ENCODE measurements at regions not wholly inside any gene's neighbourhood (a gene's known extent, or its start where the extent isn't known, plus 50 kb on each side); places are given as distances from the start of the nearest gene placed in this dataset.

DNA sequence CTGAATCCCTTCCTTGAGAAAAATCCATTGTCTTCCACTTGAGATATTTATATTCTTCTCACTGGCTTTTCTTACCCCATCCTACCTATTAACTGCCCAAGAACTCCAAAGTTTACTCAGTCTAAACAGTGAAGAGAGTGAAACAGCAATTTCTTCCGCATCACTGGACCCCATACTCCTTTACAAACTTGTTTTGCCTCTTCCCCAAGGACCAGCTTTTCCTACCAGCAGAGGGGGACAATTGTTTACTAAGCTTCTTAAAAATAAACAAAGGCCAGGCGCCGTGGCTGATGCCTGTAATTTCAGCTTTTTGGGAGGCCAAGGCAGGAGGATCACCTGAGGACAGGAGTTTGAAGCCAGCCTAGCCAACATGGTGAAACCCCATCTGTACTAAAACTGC lies 52.0 kb downstream of the LRATD1 start:
- DNase-seq (ENCODE audit: low read depth in 2 of 2) = no peak

DNA sequence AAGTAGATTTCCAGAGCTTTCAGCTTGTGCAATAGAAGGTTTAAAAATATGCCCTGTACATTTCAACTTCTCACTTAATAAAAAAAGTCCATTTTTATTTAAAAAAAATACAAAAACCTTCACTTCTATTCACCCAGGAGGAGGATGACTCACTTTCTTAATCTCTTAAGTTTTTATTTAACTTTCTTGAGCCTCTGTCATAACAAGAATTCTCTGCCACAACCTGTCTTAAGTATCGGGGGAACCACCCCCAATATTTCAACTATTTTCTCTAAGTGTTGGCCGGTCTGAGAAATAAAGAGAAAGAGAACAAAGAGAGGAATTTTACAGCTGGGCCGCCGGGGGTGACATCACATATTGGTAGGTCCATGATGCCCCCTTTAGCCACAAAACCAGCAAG lies 58.4 kb downstream of the LRATD1 start:
- DNase-seq (ENCODE audit: low read depth in 2 of 2) = no peak

DNA sequence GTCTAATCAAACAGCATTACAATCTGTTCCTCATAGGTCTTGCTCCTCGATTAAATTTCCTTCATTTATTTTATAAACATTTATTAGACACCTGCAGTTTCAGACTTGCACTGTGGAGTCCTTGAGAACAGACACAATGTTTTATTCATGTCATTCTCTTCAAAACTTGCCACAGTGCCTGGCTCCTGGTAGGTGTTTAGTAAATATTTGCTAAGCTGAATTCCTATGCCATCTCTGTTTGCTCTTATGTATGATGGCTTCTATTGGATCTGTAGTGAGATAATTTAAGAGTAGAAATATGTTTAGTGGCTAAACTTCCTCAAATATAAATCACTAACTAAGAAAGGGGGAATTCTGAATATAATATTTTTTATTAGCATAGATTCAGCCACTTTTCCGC lies 61.4 kb downstream of the LRATD1 start:
- no peak for DNase-seq (ENCODE audit: low read depth in 2 of 2)

DNA sequence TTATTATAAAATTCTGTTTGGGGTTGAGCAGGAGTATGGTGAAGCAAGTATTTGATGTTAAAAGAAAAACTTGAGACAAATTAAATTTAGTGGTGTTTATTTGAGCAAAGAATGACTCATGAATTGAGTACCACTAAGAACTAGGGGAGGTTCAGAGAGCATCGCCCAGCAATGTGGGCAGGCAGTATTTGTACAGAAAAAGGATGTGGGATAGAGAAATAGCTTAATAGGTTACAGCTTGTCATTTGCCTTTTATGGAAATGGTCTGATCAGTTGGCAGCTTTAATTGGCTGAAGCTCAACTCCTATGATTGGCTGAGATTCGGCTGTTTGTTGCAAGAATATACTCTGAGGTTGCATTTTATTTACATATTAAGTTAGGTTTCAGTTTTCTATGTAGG lies 68.2 kb downstream of the LRATD1 start:
- DNase-seq (ENCODE audit: low read depth in 2 of 2) = no peak

DNA sequence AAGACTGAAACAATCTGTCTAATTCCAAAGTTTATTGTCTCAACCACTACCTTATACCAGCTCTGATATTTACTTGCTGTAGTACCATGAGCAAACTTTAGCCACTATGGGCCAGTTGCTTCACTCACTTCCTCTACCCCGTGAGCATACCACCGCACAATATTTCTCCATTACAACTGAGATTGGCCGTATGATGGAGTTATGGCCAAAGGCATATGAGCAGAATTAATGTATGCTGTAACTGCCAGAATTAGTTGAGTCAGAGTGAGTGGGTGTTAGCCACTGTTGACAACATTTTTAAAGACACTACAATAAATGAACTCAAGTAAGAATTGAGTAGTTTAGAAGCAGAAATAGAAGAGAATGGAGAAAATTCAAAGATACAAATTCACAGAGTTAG lies 69.7 kb downstream of the LRATD1 start:
- DNase-seq (ENCODE audit: low read depth in 2 of 2) = no peak

DNA sequence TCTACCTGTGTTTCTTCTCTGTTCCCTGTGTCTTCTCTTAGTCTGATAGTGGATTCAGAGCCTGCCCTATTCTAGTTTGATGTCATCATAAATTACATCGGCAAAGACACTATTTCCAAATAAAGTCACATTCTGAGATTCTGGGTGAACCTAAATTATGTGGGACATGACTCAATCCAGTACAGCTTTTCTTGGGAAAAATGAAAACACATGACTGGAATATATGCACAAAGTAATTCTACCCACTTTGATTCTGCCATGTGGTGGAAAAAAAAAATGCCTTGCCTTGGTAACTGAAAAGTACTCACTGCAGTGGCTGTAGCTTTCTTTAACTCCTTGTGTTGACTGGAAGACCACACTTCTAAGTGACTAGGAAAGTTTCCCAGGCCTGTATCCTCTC lies 73.7 kb downstream of the LRATD1 start:
- DNase-seq (ENCODE audit: low read depth in 2 of 2) = no peak

DNA sequence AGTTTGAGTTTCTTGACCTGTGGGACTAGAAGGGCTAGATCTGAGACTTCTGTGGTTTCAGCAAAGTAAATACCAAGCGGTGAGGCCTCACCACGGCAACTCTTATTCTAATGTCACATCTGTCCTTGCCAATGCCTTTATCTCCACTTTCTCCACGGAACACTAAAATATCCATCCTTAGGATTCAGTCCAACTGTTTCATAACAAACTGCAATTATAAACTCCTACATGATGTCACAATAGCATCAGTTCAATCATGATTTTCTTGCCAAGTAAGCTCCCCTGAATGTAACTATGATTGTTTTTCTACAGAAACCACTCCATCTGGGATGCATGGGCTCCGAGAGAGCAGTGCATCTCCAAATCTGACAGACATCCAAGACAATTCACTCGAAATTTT lies 79.6 kb downstream of the LRATD1 start:
- DNase-seq (ENCODE audit: low read depth in 2 of 2) = no peak

DNA sequence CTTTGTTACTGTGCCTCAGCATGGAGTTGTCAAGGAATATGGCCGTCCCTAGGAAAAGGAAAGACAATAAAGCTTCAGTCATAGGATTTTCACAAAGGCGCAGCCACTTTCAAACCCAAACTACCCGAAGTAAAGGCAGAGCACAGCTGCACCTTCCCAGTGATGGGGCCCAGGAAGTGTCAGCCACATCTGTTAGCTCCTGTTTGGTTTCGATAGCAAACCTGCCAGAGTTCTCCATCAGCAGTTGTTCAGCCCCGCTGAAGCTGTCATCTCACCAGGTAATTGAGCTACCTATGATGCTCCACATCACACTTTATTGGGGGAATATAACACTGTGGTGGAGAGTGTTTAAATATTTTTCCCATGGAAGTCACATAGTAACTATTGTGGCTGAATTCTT lies 80.7 kb downstream of the LRATD1 start:
- no peak for DNase-seq (ENCODE audit: low read depth in 2 of 2)

DNA sequence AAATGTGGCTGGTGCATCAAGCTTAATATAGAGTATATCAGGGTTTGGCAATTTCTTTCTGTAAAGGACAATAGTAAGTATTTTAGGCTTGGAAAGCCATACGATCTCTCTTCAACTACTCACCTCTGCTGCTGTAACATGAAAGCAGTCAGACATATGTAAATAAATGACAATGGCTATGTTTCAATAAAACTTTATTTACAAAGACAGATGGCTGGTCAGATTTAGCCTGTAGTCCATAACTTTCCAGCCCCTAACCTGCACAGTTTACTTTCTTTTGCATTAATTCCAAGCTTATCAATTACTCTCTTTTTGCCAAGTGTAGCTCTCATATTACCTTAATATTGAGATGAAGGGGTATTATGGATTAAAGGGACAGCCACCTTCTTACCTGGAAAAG lies 83.1 kb downstream of the LRATD1 start:
- DNase-seq (ENCODE audit: low read depth in 2 of 2) = no peak

DNA sequence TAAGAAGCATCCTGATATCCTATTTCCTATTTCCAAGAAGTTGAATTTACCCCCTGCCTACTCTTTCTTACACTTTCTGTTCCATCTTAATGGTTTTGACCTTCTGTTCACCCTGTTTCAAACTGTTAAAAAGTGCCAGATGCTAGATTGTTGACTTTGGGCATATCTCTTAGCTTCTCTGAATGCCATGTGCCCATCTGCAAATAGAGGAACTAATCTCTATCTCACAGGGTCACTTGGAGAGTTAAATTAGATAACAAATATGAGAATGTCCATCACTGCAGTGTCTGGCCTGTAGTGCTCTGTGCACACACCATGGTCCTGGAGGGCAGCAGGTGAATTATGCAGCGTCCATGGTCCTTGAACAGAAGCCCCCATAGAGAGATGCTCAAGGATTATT lies 83.8 kb downstream of the LRATD1 start:
- no peak for DNase-seq (ENCODE audit: low read depth in 2 of 2)

DNA sequence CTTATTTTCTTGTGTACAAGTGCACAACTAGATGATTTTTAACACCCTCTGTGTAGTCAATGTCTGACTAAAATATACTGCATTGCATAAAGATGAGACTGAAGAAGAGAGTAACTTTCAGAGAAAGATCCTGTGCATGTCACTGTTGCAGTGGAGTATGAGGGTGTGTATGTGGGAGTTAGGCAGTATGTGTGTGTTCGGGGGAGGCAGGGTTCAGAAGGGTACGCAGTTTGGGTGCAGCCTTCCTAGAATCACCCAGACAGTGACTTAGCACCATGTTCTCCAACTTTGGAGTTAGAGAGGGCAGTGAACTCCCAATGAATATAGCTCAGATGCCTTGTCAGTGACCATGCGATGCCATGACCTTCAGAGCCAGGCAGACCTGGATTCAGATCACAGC lies 84.6 kb downstream of the LRATD1 start:
- no peak for DNase-seq (ENCODE audit: low read depth in 2 of 2)

DNA sequence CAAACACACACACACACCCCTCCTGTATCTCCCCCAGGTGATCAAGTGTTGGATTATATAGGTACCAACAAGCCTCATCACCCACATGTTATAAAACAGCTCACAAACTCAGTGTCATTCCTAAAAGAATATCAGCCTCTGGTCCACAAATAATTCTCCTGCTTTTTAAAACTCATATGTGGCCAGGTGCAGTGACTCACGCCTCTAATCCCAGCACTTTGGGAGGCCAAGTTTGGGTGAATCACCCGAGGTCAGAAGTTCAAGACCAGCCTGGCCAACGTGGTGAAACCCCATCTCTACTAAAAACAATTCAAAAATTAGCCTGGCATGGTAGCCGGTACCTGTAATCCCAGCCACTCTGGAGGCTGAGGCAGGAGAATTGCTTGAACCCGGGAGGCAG lies 87.8 kb downstream of the LRATD1 start:
- DNase-seq (ENCODE audit: low read depth in 2 of 2) = no peak

DNA sequence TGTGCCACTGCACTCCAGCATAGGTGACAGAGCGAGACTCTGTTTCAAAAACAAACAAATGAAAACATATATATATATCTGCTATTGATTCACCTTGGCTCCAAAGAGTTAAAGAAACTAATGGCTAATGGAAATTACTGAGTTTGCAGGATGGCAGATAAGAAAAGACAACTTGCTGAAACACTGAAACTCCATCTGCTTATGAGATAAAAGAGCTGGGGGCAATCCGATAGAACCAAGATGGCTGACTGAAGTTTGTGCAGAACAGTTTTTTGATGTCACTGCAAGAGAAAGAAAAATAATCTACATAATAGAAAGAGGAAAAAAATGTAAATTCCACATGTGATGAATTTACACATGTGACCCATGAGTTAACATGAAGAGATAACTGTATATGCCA lies 88.2 kb downstream of the LRATD1 start:
- no peak for DNase-seq (ENCODE audit: low read depth in 2 of 2)

DNA sequence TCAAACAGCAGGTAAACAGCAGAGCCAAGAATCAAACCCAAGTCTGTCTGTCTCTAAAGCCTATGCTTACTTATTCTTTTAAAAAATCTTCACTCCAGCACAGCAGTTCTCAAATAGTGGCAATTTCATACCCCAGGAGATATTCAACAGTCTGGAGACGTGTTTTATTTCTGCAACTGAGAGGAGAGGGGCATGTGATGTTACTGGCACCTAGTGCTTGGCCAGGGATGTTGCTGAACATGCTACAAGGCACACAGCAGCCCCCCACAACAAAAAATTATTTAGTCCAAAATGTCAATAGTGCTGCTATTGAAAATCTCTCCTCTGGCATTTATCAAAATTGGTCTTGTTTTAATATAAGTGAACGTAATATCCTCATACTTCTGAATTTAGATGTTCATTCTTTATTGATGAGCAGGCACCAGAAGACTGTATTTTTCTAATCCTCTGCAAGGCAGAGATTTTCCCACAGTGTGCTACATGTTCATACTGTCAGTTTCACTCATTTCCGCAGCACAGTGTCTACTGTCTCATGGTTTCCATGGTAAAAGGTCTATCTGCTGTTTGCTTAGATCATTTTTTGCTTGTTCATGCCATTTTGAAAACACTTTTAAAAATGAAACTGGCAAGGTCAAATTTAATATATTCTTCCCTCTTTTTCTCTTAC lies 90.5 kb downstream of the LRATD1 start:
- DNase-seq (ENCODE audit: low read depth in 2 of 2) = no peak

DNA sequence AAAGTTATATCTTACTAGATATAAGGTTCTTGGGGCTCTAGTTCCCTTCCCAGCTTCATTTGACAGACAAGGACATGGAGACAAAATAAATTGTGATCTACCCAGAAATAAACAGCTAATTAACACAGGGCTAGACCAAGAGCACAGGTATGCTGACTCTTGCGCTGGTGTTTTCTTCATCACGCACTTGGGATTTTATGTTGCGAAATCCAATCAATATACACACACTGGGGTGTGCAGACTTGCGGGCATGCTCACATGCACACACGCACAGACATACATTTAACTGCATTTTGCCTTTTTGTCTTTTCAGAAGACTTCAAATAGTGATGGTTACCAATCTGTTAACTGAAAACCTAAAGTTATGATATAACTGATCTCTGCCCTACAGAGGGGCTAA lies 91.2 kb downstream of the LRATD1 start:
- no peak for DNase-seq (ENCODE audit: low read depth in 2 of 2)

DNA sequence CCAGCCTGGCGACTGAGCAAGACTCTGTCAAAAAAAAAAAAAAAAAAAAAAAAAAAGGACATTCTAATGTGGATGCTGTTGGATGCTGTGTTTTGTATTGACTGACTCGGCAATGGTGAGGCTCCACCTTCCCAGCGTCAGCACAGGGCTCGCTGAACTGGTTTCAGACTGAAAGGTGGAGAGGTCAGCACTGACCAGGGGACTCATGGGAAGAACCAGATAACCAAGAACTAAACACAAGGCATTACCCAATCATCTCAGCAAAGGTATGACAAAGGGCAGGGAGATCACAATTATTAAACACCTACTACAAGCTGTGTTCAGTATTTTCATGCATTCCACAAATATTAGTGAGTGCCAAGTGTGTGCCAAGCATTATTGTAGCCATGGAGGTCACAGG lies 103.2 kb downstream of the LRATD1 start:
- no peak for DNase-seq (ENCODE audit: low read depth in 2 of 2)

DNA sequence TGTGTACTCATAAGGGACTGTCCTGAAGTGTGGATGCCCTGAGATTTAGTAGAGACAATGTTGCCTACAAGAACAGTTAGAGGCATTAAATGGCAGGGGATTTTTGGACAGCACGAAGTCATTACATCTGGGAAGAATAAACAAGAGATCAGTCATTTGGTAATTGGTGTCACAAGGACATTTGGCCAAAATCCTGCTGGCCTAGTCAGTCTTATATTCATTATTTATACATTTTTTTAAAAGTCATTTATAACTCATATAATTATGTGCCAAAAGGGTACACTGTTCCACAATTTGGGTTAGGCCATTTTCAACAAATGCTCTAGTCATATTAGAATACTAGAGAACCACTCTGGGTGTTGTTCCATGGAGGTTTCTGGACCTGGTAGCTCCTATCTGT lies 104.7 kb downstream of the LRATD1 start:
- DNase-seq (ENCODE audit: low read depth in 2 of 2) = no peak

DNA sequence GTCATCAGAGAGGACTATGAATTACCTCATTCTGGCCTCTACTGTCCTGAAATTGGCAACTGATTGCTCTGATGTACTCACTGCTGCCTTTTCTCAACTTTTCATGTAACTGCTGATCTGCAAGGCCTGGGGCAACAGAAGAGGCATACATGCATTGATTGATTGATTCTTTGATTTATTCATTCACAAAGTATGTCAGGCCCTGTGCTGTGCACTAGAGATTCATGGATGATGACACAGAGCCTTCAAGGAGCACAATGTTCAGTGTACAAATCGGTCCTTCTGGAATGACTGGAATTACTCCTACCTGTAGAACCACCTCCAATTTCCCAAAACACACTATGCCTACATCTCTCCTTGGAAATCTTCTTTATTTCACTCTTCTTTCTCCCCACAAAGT lies 111.3 kb downstream of the LRATD1 start:
- DNase-seq (ENCODE audit: low read depth in 2 of 2) = no peak

DNA sequence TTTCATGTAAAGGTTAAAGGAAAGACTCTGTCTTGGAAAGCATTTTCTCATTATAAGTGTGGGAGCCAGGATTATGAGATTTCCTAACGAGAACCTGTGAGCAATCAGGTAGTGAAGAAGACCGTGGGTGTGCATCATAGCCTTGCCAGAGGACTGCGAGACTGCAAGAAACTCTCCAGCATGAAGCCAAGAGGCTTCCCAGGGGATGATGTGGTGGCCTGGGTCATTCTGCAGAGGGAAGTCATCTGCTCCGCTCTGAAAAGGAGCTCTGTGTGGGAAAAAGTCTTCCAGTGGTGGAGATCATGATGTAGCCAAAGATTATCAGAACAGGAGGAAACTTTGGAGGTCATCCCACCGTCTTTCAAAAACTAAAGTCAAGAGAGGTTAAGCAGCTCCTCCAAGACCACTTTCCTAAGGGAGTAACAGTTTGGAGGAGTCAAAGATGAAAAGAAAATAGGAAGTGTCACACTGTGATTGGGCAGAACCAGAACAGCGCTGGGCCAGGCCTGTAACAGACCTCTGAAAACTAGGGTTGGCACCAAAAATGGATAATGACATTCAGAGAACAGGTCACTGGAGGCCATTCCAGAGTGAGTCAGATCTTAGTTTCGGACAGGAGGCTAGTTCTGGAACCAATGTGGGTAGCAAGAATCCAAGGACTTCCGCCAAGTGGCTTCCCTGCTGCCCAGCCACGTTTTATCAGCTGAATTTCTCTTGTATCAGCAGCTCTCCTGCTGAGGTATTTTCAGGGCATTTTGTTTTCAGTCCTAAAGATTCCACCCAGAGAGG lies 113.0 kb downstream of the LRATD1 start:
- DNase-seq (ENCODE audit: low read depth in 2 of 2) = no peak

DNA sequence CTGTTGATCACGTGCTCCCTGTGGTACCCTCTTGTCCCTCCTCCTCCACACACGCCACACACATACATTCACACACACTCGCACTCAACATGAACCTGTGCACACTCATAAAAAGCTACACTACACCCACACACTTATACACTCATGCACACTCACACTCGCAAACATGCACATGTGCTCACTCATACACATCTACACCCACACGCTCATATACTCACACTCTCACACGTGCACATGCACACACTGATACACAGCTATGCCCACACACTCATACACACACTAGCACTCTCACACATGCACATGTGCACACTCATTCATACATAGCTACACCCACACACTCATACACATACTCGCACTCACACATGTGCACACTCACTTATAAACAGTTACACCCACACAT lies 113.6 kb downstream of the LRATD1 start:
- no peak for DNase-seq (ENCODE audit: low read depth in 2 of 2)

DNA sequence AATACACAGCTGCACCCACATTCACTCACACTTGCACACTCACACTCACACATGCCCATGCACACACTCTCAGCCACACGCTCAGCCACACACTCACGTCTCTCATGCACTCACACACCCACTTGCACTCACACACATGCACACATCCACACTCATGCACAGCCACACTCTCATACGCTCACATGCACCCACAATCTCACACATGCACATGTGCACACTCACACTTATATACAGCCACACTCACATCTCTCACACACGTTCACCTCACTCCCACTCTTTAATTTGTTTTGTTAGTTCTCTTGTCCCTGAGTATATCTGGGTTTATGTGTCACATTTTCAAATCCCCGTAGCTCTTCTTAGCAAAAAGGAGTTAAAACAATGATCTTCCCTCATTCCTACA lies 114.9 kb downstream of the LRATD1 start:
- no peak for DNase-seq (ENCODE audit: low read depth in 2 of 2)

DNA sequence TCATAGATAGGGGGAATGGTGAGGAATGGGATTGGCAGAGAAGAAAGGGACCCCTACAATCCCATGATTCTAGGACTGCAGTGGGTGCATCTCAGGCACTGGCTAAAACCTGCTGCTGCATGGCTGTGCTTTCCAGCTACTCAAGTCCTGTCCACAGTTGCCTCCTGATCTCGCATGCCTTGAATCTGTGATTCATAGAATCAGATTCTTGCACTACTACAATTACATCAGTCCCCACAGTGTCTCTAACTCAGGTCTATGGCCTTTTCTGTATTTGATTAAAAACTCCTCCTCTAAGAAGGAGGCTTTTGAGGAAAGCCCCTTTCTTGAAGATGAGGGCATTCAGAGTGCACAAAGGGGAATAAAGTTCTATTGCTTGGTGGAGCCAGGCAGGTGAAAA lies 117.4 kb downstream of the LRATD1 start:
- DNase-seq (ENCODE audit: low read depth in 2 of 2) = no peak

DNA sequence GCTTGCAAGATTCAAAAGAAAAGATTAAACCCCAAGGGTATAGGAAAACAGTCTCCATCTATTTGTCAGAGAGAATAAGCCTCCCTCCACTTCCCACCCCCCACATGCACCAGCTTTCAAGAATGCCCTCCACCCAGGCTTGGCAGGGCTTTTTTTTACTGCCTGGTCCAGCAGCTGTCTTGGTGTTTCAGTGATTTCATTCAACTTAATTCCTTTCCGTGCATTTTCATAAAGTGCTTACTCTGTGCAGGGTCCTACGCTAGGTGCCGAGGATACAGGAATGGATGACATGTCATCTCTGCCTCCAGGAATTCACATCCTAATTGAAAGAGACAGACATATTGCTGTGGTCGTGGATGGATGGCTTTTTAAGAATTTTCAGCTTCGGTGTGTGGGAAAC lies 117.9 kb downstream of the LRATD1 start:
- DNase-seq (ENCODE audit: low read depth in 2 of 2) = no peak

DNA sequence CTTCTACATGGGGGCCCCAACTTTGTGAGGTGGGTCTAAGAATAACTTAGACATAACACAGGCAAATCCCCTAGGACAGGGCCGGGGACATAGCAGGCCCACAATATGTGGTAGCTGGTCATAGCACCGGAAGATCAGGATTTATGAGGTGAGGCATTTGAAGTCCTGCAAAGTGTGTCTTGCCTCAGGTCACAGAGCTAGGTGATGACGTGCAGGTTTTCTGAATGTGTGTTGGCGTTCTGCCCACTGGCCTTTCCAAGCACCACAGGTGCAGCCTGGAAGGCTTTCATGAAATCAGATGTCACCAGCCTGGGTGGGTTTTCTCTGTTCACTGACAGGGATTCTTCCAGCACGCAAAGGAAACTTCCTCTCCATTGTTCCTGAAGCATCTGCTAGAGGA lies 119.1 kb downstream of the LRATD1 start:
- DNase-seq (ENCODE audit: low read depth in 2 of 2) = no peak

Data from stimulated activated CD8-positive, alpha-beta memory T cell treated with anti-CD3 and anti-CD28 coated beads, Interleukin-2, amount 100 ng/mL, for 1 hour (primary cell).